ENCODE measurements at regions not wholly inside any gene's neighbourhood (a gene's known extent, or its start where the extent isn't known, plus 50 kb on each side); places are given as distances from the start of the nearest gene placed in this dataset.
A peak's percentile ranks its signal among the peaks of the same experiment; 100 is the strongest.

DNA sequence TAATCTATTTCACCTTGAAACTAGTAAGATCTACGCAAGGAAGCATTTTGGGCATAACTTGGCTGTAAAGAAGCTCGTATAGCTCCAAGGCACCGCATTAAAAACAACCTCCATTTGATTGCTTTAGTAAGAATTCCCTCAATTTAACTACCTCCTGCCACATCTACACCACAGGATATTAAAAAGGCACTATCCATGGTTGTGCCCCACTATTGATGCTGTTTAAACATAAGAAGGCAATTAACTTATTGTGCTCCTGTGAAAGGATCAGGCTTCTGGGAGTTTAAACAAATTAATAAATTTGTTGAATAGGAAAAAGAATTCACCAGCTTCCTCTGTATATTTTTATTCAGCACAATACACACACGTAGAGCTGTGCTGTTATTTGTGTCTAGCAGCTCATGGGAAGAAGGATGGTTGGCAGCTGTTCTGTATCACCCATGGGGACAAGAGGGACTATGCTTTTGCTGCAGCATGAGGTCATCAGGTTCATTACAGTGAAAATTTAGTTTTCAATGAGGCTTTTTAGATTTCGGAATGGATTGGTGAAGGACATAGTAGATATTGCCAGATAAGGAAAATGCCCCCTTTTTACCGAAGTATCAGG, 513.3 kb downstream of the HAO1 start:
- Histone ChIP-seq H3K4me1 (ENCODE audit: control insufficient read depth, extremely low read depth, insufficient read depth, low read length) (no peaks in the 10 kb centered on the region), H3K27me3 (ENCODE audit: control insufficient read depth, extremely low read depth, insufficient read depth, low read length) (no peaks in the 10 kb centered on the region), H2AFZ (ENCODE audit: control insufficient read depth, low read length) (peak overlapping the region; percentile 12), H3K27ac (ENCODE audit: control insufficient read depth, insufficient read depth, low read length) (no peak overlapping the region), H3K9ac (ENCODE audit: control insufficient read depth, extremely low read depth, insufficient read depth, low read length) (no peak overlapping the region), H3K4me3 (ENCODE audit: control insufficient read depth in 2 of 3, extremely low read depth in 1 of 3, insufficient read depth in 2 of 3, low read depth in 1 of 3, low read length in 3 of 3) (no peak overlapping the region), H3K9me3 (ENCODE audit: control insufficient read depth, low read depth, low read length) (no peaks in the 10 kb centered on the region), H3K36me3 (ENCODE audit: control insufficient read depth in 2 of 2, extremely low read depth in 1 of 2, insufficient read depth in 2 of 2, low read length in 2 of 2) (no peaks in the 10 kb centered on the region), H3K9me1 (ENCODE audit: control insufficient read depth, extremely low read depth, insufficient read depth, low read length) (no peaks in the 10 kb centered on the region), H3K79me2 (ENCODE audit: control insufficient read depth, insufficient read depth, low read length) (no peaks in the 10 kb centered on the region), H4K20me1 (ENCODE audit: control insufficient read depth, extremely low read depth, insufficient read depth, low read length) (no peaks in the 10 kb centered on the region), H3K4me2 (ENCODE audit: control insufficient read depth, extremely low read depth, insufficient read depth, low read depth, low read length) (no peak overlapping the region)
- dilution Hi-C loops (cut with MboI; ENCODE audit: extremely low pct_ligation_motif_present, low sequenced_read_pairs): no loop called here
- TF ChIP-seq CTCF (optimal IDR thresholded peaks at IDR 0.05 in 1 of 3, IDR thresholded peaks at IDR 0.05 in 1 of 3, conservative IDR thresholded peaks at IDR 0.05 in 1 of 3; ENCODE audit: extremely low read depth in 1 of 3, insufficient read depth in 2 of 3, low read length in 3 of 3): no peak
- TF ChIP-seq EZH2 (IDR thresholded peaks at IDR 0.05; ENCODE audit: low read length): no peak
- DNase-seq (ENCODE audit: low read depth, low spot score) (no peak), FAIRE-seq (no peak)

DNA sequence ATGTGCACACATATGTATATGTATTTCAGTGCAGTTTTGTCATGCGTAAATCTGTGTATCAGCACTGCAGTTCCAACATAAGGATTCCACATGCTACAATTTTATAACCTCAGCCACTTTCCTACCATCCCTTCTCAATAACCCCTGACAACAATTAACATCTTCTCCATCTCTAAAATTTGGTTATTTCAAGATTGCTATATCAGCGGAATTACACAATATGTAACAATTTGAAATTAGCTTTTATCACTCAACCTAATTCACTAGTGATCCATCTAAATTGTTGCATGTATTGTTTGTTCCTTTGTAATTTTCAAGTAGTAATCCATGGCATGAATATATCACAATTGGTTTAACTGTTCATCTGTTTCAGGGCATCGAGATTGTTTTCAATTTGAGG, 511.3 kb downstream of the HAO1 start:
- no peaks in the 10 kb centered on the region for H3K9me1 ChIP-seq (ENCODE audit: control insufficient read depth, extremely low read depth, insufficient read depth, low read length)
- H3K4me2 ChIP-seq (ENCODE audit: control insufficient read depth, extremely low read depth, insufficient read depth, low read depth, low read length): no peak overlapping the region
- TF ChIP-seq EZH2 (IDR thresholded peaks at IDR 0.05; ENCODE audit: low read length) (no peak), CTCF (optimal IDR thresholded peaks at IDR 0.05 in 1 of 3, IDR thresholded peaks at IDR 0.05 in 1 of 3, conservative IDR thresholded peaks at IDR 0.05 in 1 of 3; ENCODE audit: extremely low read depth in 1 of 3, insufficient read depth in 2 of 3, low read length in 3 of 3) (no peak)
- no peak for DNase-seq (ENCODE audit: low read depth, low spot score)
- no peak overlapping the region for H3K27ac ChIP-seq (ENCODE audit: control insufficient read depth, insufficient read depth, low read length)
- no peaks in the 10 kb centered on the region for H3K4me1 ChIP-seq (ENCODE audit: control insufficient read depth, extremely low read depth, insufficient read depth, low read length)
- H3K9ac ChIP-seq (ENCODE audit: control insufficient read depth, extremely low read depth, insufficient read depth, low read length): no peak overlapping the region
- no peaks in the 10 kb centered on the region for H3K36me3 ChIP-seq (ENCODE audit: control insufficient read depth in 2 of 2, extremely low read depth in 1 of 2, insufficient read depth in 2 of 2, low read length in 2 of 2)
- FAIRE-seq: no peak
- no peak overlapping the region for H2AFZ ChIP-seq (ENCODE audit: control insufficient read depth, low read length)
- H3K9me3 ChIP-seq (ENCODE audit: control insufficient read depth, low read depth, low read length): no peaks in the 10 kb centered on the region
- no peaks in the 10 kb centered on the region for H3K79me2 ChIP-seq (ENCODE audit: control insufficient read depth, insufficient read depth, low read length)
- dilution Hi-C loops (cut with MboI; ENCODE audit: extremely low pct_ligation_motif_present, low sequenced_read_pairs): no loop called here
- no peaks in the 10 kb centered on the region for H3K27me3 ChIP-seq (ENCODE audit: control insufficient read depth, extremely low read depth, insufficient read depth, low read length)
- no peaks in the 10 kb centered on the region for H4K20me1 ChIP-seq (ENCODE audit: control insufficient read depth, extremely low read depth, insufficient read depth, low read length)
- H3K4me3 ChIP-seq (ENCODE audit: control insufficient read depth in 2 of 3, extremely low read depth in 1 of 3, insufficient read depth in 2 of 3, low read depth in 1 of 3, low read length in 3 of 3): no peak overlapping the region

Data from keratinocyte (primary cell).